Neuronal stem cell (in vitro differentiated cells): ENCODE measurements at regions not wholly inside any gene's neighbourhood (a gene's known extent, or its start where the extent isn't known, plus 50 kb on each side); places are given as distances from the start of the nearest gene placed in this dataset.
A peak's percentile ranks its signal among the peaks of the same experiment; 100 is the strongest.
"Not testable (repeated sequence)": the region's sequence is repeated elsewhere in the genome, so short reads cannot be mapped to it uniquely, and the experiment has no call there.

ENCODE experiments used
- DNase-seq: peaks from one replicate; pipeline ENCODE4 v3.0.0-alpha.2; 2013; ENCODE audit warnings: low spot score
- H2AFZ ChIP-seq: one replicate; pipeline ENCODE4 v1.6.1; 2013; ENCODE audit warnings: mild to moderate bottlenecking, low read length, inconsistent platforms
- H2AK5ac ChIP-seq: 2 replicates; pipeline ENCODE4 v1.6.1; 2013; ENCODE audit warnings: low read depth, mild to moderate bottlenecking, inconsistent platforms, low read length, moderate library complexity, mixed read lengths
- H2BK120ac ChIP-seq: 2 replicates; pipeline ENCODE4 v1.6.1; 2013; ENCODE audit warnings: low read depth, mild to moderate bottlenecking, inconsistent platforms, low read length, moderate library complexity, mixed read lengths
- H2BK12ac ChIP-seq: one replicate; pipeline ENCODE4 v1.6.1; 2013; ENCODE audit warnings: low read length, inconsistent platforms
- H2BK15ac ChIP-seq: 2 replicates; pipeline ENCODE4 v1.6.1; 2013; ENCODE audit warnings: mild to moderate bottlenecking, low read length, inconsistent platforms, mixed read lengths
- H2BK5ac ChIP-seq: one replicate; pipeline ENCODE4 v1.6.1; 2013; ENCODE audit warnings: inconsistent platforms, mild to moderate bottlenecking, low read length, moderate library complexity
- H3K14ac ChIP-seq: one replicate; pipeline ENCODE4 v1.6.1; 2013; ENCODE audit warnings: low read length, inconsistent platforms
- H3K18ac ChIP-seq: 2 replicates; pipeline ENCODE4 v1.6.1; 2013; ENCODE audit warnings: low read length, inconsistent platforms
- H3K23ac ChIP-seq: 2 replicates; pipeline ENCODE4 v1.6.1; 2013; ENCODE audit warnings: low read depth, mild to moderate bottlenecking, mixed read lengths, low read length, inconsistent platforms; ENCODE audit not compliant: poor library complexity
- H3K27ac ChIP-seq: replicated peaks from 3 replicates; pipeline ENCODE4 v1.5.1; 2013; ENCODE audit warnings: low read length, inconsistent platforms
- H3K27me3 ChIP-seq, 3 experiments: 2 replicates each; pipeline ENCODE4 v1.6.1; 2013; ENCODE audit warnings: low read length in 3 of 3, mild to moderate bottlenecking in 2 of 3, inconsistent platforms in 1 of 3, low read depth in 1 of 3, mixed read lengths in 1 of 3, moderate library complexity in 1 of 3; ENCODE audit not compliant: control insufficient read depth in 3 of 3, insufficient read depth in 3 of 3
- H3K36me3 ChIP-seq, 2 donors: replicated peaks in 1 of 2; 2 replicates each; pipeline ENCODE4 v1.6.1; 2013; ENCODE audit warnings: low read length in 2 of 2; ENCODE audit not compliant: control insufficient read depth in 2 of 2, insufficient read depth in 2 of 2
- H3K4ac ChIP-seq: 2 replicates; pipeline ENCODE4 v1.6.1; 2013; ENCODE audit warnings: inconsistent platforms, mild to moderate bottlenecking, low read length, moderate library complexity
- H3K4me1 ChIP-seq, 2 donors: 1 replicate in 1 of 2; 2 replicates in 1 of 2; pipeline ENCODE4 v1.6.1; 2013; ENCODE audit warnings: low read length in 2 of 2, low read depth in 1 of 2; ENCODE audit not compliant: control insufficient read depth in 2 of 2, insufficient read depth in 1 of 2
- H3K4me2 ChIP-seq: one replicate; pipeline ENCODE4 v1.6.1; 2013; ENCODE audit warnings: mild to moderate bottlenecking, low read length, inconsistent platforms; ENCODE audit not compliant: insufficient read depth, poor library complexity, severe bottlenecking
- H3K4me3 ChIP-seq, 2 donors: 2 replicates each; pipeline ENCODE4 v1.5.1; 2013; ENCODE audit warnings: low read length in 2 of 2, mild to moderate bottlenecking in 2 of 2, inconsistent platforms in 1 of 2, moderate library complexity in 1 of 2
- H3K79me1 ChIP-seq: one replicate; pipeline ENCODE4 v1.6.1; 2013; ENCODE audit warnings: low read depth, mild to moderate bottlenecking, inconsistent platforms, low read length, moderate library complexity
- H3K9ac ChIP-seq: one replicate; pipeline ENCODE4 v1.6.1; 2013; ENCODE audit warnings: mild to moderate bottlenecking, low read depth, low read length, inconsistent platforms; ENCODE audit not compliant: poor library complexity
- H3K9me3 ChIP-seq, 2 donors: replicated peaks in 1 of 2; 2 replicates each; pipeline versions ENCODE3 to v1.6.1; 2013; ENCODE audit warnings: low read length in 2 of 2, mild to moderate bottlenecking in 2 of 2, inconsistent platforms in 1 of 2, low read depth in 1 of 2, mixed read lengths in 1 of 2, moderate library complexity in 1 of 2; ENCODE audit not compliant: control insufficient read depth in 2 of 2, insufficient read depth in 1 of 2
- H4K8ac ChIP-seq: one replicate; pipeline ENCODE4 v1.6.1; 2013; ENCODE audit warnings: low read depth, mild to moderate bottlenecking, inconsistent platforms, low read length, moderate library complexity
- H4K91ac ChIP-seq: one replicate; pipeline ENCODE4 v1.6.1; 2013; ENCODE audit warnings: low read length, low read depth, mild to moderate bottlenecking, inconsistent platforms; ENCODE audit not compliant: poor library complexity
- WGBS, 2 donors: extraction: QIAGEN DNeasy Blood & Tissue Kit; methylation state at CpG; one replicate each; pipeline ENCODE4 v1.1.7; 2013; ENCODE audit warnings: missing lambda C conversion rate in 2 of 2, mixed read lengths in 1 of 2; ENCODE audit not compliant: insufficient read length in 2 of 2, insufficient replicate concordance in 1 of 2; ENCODE audit errors: extremely low coverage in 2 of 2; 5-methylcytosine and 5-hydroxymethylcytosine counted together

GRCh38 chr9:7639471-7639870 lies 160.1 kb downstream of the DMAC1 start:
- no peak for DNase-seq
- H4K91ac ChIP-seq = no peak overlapping the region
- no peaks in the 10 kb centered on the region for H3K79me1 ChIP-seq
- no peak overlapping the region for H3K4me2 ChIP-seq
- H3K9ac ChIP-seq = no peak overlapping the region
- H4K8ac ChIP-seq = no peak overlapping the region
- no peak overlapping the region for H2BK5ac ChIP-seq
- H3K4ac ChIP-seq = no peak overlapping the region
- H3K27ac ChIP-seq = no peak overlapping the region
- H3K9me3 ChIP-seq = no peaks in the 10 kb centered on the region
- no peak overlapping the region for H2BK15ac ChIP-seq
- no peak overlapping the region for H2BK120ac ChIP-seq
- no peaks in the 10 kb centered on the region for H3K36me3 ChIP-seq
- no peak overlapping the region for H2AFZ ChIP-seq
- H3K23ac ChIP-seq = no peak overlapping the region
- H3K4me1 ChIP-seq = no peaks in the 10 kb centered on the region
- no peak overlapping the region for H3K14ac ChIP-seq
- no peak overlapping the region for H3K18ac ChIP-seq
- no peaks in the 10 kb centered on the region for H3K27me3 ChIP-seq
- no peak overlapping the region for H2BK12ac ChIP-seq
- WGBS, 2 donors = no CpG with 5 or more reads among the region's 1 CpG
- H3K4me3 ChIP-seq = no peak overlapping the region
- H2AK5ac ChIP-seq = no peak overlapping the region

GRCh38 chr9:7636838-7637467 lies 162.6 kb downstream of the DMAC1 start:
- WGBS, 2 donors = no CpG with 5 or more reads among the region's 3 CpGs
- H3K4me1 ChIP-seq = no peaks in the 10 kb centered on the region
- no peak overlapping the region for H3K23ac ChIP-seq
- H4K91ac ChIP-seq = no peak overlapping the region
- no peak overlapping the region for H2BK15ac ChIP-seq
- H2BK120ac ChIP-seq = no peak overlapping the region
- no peak overlapping the region for H2BK12ac ChIP-seq
- no peak overlapping the region for H3K27ac ChIP-seq
- no peak overlapping the region for H3K4ac ChIP-seq
- no peak overlapping the region for H4K8ac ChIP-seq
- H2AK5ac ChIP-seq = no peak overlapping the region
- H3K4me3 ChIP-seq = no peak overlapping the region
- DNase-seq = no peak
- no peak overlapping the region for H3K4me2 ChIP-seq
- no peaks in the 10 kb centered on the region for H3K79me1 ChIP-seq
- no peak overlapping the region for H3K14ac ChIP-seq
- H3K18ac ChIP-seq = no peak overlapping the region
- H2BK5ac ChIP-seq = no peak overlapping the region
- no peaks in the 10 kb centered on the region for H3K9me3 ChIP-seq
- no peak overlapping the region for H2AFZ ChIP-seq
- no peaks in the 10 kb centered on the region for H3K27me3 ChIP-seq
- no peak overlapping the region for H3K9ac ChIP-seq
- H3K36me3 ChIP-seq = no peaks in the 10 kb centered on the region

- Histone ChIP-seq H3K36me3 (no peaks in the 10 kb centered on the region), H3K23ac (no peak overlapping the region), H2BK12ac (no peak overlapping the region), H3K9me3 (no peaks in the 10 kb centered on the region), H3K18ac (no peak overlapping the region), H2BK120ac (no peak overlapping the region), H2BK15ac (no peak overlapping the region), H3K4ac (no peak overlapping the region), H3K27ac (no peak overlapping the region), H3K4me2 (no peak overlapping the region), H3K14ac (no peak overlapping the region), H3K4me3 (no peak overlapping the region), H3K27me3 (no peaks in the 10 kb centered on the region), H4K91ac (no peak overlapping the region), H3K79me1 (no peaks in the 10 kb centered on the region), H2BK5ac (no peak overlapping the region), H4K8ac (no peak overlapping the region), H2AK5ac (no peak overlapping the region), H3K9ac (no peak overlapping the region), H3K4me1 (no peaks in the 10 kb centered on the region), H2AFZ (no peak overlapping the region)
- no CpG with 5 or more reads among the region's 2 CpGs for WGBS, 2 donors
- no peak for DNase-seq
These were observed 163.3 kb downstream of the DMAC1 start for GRCh38 chr9:7636309-7636708.

GRCh38 chr9:7626571-7627029 lies 173.0 kb downstream of the DMAC1 start:
- not testable (repeated sequence) for H3K9ac ChIP-seq, H3K4ac ChIP-seq, H3K79me1 ChIP-seq, DNase-seq, H2BK5ac ChIP-seq, H3K27ac ChIP-seq, H3K14ac ChIP-seq, H2BK15ac ChIP-seq, H3K4me2 ChIP-seq, H3K23ac ChIP-seq, H3K4me3 ChIP-seq, H3K9me3 ChIP-seq, H4K8ac ChIP-seq, H2AK5ac ChIP-seq, H2BK12ac ChIP-seq, H4K91ac ChIP-seq, H2BK120ac ChIP-seq, H3K36me3 ChIP-seq, H3K18ac ChIP-seq, H3K4me1 ChIP-seq, H3K27me3 ChIP-seq
- no CpG with 5 or more reads among the region's 7 CpGs for WGBS, 2 donors
- H2AFZ ChIP-seq = peak overlapping the region; percentile 29
